ENCODE measurements at regions not wholly inside any gene's neighbourhood (a gene's known extent, or its start where the extent isn't known, plus 50 kb on each side); places are given as distances from the start of the nearest gene placed in this dataset.
"Not testable (repeated sequence)": the region's sequence is repeated elsewhere in the genome, so short reads cannot be mapped to it uniquely, and the experiment has no call there.

DNA sequence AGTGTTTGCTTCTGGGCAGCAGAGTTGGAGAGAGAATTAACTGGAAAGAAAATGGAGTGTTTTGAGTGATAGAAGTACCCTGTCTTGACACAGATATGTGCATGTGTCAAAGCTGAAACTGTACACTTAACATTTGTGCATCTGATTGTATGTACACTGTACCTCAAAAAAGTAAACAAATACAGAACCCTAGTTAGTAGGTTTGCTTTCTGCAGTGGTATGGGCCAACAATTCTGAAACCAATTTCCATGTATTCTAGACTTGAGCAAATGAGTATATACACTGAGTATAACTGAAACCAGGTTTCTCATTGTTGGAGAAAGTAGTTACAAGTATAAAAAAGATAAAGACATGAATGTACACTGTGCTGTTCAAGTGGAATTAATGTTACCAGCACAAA, 52.4 kb downstream of the ELAPOR2 start:
- DNase-seq, result no peak

DNA sequence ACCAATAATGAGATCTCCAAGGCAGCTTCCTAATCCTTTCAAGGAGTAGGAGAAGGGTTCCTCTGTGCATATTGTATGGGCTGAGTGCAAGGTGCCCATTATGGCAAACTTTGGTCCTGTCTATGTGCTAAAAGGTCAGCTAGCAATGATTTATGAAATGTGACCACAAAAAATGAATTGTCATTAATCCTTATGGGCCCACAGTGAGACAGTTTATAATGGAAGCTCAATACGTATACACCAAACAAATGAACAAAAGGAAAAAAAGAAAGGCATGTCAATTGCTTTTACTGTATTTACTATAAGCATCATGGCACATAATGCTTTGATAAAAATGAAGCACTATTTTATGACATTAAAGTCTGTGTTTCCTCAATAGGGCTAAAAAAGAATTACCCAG, 54.5 kb downstream of the ELAPOR2 start:
- DNase-seq, result no peak

DNA sequence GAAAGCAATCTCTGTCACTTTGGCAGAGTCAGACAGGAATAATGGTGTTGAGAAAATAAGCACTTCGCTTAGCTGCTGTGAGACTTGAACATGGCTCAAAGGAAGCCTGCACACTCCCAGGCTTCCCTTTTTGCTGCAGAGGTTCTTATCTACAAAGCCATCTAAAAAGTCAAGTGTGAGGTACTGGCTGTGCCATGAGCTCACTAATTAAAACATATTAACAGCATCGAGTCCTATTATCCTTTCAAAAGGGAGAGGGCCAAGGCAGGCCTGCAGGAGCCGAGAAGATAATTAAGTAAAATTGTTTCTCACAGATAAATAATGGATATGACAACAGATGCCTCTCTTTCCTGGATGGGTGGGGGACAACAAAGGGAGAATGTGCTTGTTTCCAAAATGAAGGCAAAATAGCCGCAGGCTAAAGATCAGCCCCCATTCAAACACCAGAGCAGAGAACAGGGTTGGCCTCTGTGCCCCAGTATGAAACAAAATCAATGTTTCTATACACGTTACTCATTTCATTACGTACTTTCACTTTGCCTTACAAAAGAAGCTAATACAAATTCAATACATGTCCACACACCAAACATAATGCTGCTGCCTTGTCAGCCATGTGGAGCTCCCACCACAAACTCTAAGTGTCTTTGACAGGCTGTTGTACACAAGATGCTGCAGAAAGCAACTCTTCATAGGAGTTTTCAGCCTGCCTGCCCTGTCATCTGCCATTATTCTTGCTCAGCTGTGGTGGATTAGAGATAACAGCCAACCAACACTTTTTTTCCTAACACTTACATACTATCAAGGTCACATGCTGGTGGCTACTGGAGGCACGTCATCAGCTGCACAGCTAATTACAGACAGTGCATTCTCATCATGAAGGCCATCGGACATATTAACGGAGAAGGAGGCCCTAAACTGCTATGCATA, 55.3 kb downstream of the ELAPOR2 start:
- no peak for DNase-seq

DNA sequence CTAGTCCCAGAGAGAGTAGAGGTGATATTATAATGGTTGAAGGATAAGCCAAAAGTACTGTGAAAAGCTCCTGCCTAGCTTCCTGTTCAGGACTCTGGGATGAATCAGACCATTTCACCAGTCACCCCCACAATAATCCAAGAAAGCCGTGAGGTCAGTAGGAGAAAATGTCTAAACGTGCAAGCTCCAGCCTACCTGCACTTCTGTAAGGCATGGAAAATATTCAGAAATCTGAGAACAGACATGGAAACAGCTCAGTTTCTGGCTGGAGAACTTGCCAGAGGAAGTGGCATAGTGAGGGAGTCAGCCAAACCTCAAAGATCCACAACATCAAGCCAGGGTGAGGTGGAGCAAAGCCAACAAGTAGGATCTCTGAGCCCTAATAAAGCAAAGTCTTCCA, 58.2 kb downstream of the ELAPOR2 start:
- DNase-seq, result no peak

DNA sequence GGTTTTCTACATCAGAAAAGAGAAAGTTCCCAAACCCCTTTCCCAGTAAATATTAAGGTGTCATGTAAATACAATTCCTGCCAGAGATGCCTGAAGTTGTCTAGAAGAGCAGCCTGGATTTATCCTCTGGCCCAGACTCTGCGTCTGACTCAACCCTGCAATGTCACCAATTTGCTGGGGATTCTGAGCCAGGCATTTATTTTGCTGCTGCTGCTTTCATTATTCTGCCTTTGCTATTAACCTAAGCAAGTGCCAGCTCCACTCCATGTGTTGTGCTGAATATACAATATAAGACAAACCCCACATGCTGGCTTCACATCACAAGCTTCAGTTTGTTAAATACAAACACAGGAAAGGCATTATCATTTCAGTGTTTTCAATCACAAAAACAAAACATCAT, 59.1 kb downstream of the ELAPOR2 start:
- DNase-seq, result no peak

DNA sequence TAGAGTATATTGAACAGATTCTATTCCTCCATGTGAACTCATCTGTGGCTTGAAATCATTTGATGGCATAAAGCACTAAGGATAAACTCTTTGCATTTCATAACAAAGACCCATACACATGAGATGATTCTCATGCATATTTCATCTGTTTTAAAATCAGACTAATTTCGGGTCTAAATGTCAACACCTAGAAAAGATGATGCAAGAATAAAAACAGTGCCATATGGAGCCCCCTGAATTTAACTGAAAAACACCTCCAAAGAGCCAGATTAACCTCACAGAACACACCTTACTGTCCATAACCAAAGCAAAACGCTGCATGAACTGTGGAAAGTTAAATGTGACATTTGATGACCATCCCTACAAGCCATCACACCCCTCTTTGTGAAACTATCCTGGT, 59.7 kb downstream of the ELAPOR2 start:
- no peak for DNase-seq

DNA sequence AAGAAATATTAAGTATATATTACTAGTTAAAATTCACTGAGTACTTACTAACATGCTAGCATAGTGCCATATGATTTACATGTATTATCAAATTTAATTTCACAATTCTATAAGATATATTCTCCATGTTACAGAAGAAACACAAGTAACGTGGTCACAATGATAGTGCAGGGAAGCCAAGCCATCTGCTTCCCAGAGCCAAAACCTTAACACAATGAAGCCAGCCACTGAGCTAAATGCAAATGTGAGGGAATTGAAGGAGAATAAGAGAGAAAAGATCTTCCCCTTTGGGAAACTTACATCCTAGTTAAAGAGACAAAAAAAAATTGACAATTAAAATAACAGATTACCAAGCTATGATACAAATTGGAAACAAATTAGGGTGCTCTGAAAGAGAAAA, 63.6 kb downstream of the ELAPOR2 start:
- DNase-seq, result no peak

DNA sequence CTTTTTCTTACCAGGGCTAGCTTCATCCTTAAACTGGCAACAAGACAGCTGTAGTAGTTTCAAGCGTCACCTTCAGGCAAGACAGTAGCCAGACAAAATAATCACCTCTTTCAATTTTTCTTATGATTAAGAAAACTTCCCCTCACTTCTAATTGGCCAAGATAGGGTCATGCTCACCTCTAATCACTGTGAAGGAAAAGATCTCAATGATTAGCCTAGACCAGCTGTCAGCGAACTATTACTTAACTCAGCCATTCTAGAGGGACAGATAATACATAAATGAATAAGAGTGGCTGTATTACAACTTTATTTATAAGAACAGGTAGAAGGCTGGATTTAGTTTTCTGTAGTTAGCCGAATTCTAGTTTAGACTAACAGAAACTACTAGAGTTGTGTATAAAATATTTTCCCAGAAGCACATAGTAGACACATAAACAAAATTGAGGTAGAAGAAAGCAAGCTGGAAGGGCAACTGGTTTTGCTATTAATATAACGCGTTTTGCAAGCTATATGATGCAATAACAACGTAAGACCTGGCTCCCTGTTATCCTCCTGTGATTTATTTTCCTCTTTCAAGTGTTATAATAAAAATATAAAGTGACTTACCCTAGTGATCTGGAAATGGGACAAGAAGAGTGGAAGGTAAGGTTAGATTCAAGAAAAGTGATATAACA, 64.3 kb downstream of the ELAPOR2 start:
- DNase-seq, result no peak

DNA sequence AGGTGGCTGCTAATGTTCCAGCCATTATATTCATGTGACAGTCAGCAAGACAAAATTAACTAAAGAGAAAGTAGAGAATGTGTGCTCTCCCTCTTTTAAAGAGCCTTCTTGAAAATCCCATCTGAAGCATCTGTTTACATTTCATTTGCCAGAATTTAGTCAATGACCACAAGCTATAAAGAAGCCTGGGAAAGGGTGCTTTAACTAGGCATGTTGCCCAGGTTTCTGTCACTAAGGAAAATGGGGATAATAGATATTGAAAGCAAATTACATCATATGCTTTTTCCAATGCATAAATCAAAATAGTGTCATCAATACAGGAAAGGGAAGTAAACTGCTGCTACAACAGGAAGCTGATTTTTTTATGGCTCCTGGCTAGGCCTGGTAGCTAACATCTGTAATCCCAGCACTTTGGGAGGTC, 67.7 kb downstream of the ELAPOR2 start:
- no peak for DNase-seq

DNA sequence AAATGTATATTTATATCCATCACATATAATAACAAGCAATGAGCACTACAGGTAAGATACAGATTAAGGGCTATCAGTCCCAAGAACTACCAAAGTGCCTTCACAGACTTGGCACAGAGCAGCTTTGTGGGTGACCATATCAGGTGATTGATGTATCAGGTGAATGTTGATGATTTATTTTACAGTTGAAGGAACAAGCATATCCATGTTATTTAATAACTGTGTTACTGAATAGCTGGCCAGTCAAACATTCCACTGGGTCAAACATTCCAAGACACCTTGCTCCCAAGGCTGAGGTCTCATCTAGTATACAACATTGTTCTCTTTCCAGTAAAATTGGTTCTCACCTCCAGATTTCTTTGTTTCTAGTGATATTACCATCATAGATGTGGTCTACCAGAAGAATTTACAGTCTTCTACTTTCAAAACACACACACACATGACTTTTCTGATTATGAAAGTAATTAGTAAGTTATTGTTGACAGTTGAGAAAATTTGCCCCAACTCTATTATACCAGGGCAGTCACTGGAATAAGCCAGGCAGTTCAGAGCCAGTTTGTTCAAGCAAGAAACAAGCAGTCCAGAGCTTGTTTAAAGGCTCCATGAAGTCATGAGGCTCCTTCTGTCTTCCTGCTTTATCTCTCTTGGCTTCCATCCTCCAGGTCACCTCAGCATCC, 68.2 kb downstream of the ELAPOR2 start:
- DNase-seq, result no peak

DNA sequence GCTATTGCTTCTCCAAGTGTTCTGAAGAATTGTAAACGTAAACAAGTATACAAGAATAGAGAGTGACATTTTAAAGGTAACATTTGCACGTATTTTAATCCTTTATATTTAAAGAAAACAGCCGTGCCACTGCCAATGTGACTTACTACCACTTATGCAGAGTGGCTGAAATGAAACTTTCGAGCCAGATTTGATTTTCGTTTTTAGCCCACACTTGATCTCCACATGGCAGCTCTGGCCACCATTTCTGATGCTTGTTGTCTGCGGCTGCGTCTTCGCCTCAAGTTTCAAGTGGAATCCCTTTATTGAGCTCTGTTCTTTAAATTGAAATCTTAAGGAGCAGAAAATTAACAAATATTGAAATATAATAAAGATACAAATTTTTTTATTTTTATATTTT, 70.0 kb downstream of the ELAPOR2 start:
- no peak for DNase-seq

DNA sequence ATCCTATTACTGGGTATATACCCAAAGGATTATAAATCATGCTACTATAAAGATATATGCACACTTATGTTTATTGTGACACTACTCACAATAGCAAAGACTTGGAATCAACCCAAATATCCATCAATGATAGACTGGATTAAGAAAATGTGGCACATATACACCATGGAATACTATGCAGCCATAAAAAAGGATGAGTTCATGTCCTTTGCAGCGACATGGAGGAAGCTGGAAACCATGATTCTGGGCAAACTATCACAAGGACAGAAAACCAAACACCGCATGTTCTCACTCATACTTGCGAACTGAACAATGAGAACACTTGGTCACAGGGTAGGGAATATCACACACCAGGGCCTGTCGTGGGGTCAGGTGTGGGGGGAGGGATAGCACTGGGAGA, 71.6 kb downstream of the ELAPOR2 start:
- not testable (repeated sequence) for DNase-seq

DNA sequence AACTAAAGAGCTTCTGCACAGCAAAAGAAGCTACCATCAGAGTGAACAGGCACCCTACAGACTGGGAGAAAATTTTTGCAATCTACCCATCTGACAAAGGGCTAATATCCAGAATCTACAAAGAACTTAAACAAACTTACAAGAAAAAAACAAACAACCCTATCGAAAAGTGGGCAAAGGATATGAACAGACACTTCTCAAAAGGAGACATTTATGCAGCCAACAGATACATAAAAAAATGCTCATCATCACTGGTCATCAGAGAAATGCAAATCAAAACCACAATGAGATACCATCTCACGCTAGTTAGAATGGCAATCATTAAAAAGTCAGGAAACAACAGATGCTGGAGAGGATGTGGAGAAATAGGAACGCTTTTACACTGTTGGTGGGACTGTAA, 72.1 kb downstream of the ELAPOR2 start:
- not testable (repeated sequence) for DNase-seq

DNA sequence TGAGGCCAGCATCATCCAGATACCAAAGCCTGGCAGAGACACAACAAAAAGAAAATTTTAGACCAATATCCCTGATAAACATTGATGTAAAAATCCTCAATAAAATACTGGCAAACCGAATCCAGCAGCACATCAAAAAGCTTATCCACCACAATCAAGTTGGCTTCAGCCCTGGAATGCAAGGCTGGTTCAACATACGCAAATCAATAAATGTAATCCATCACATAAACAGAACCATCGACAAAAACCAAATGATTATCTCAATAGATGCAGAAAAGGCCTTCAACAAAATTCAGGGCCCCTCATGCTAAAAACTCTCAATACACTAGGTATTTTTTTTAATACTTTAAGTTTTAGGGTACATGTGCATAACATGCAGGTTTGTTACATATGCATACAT, 74.1 kb downstream of the ELAPOR2 start:
- not testable (repeated sequence) for DNase-seq

DNA sequence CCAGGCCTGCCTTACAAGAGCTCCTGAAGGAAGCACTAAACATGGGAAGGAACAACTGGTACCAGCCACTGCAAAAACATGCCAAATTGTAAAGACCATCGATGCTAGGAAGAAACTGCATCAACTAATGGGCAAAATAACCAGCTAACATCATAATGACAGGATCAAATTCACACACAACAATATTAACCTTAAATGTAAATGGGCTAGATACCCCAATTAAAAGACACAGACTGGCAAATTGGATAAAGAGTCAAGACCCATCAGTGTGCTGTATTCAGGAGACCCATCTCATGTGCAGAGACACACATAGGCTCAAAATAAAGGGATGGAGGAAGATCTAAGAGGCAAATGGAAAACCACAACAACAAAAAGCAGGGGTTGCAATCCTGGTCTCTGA, 75.8 kb downstream of the ELAPOR2 start:
- DNase-seq, result not testable (repeated sequence)

DNA sequence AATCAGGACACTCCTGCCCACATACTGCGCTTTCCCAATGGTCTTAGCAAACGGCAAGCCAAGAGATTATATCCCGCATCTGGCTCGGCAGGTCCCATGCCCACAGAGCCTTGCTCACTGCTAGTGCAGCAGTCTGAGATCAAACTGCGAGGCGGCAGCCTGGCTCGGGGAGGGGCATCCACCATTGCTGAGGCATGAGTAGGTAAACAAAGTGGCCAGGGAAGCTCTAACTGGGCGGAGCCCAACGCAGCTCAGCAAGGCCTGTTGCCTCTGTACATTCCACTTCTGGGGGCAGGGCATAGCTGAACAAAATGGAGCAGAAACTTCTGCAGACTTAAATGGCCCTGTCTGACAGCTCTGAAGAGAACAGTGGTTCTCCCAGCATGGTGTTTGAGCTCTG, 77.5 kb downstream of the ELAPOR2 start:
- DNase-seq, result not testable (repeated sequence)

DNA sequence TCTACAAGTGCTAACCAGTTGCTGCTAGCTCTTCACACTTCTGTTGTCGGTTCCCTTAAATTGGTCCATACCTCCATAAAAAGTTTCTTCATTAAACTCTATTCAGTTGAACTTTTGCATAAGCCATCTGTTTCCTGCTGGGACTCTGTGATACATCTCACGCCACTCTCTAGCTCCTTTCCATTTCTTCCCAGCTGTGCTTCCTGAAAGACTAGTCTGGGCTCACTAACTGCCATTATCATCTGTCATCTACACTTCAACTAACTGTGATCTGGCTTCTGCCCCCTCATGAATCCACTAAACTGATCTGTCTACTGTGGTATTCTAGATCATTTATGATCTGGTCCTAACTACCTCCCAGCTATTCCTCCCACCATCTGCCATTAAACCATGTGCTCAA, 78.3 kb downstream of the ELAPOR2 start:
- DNase-seq, result no peak

DNA sequence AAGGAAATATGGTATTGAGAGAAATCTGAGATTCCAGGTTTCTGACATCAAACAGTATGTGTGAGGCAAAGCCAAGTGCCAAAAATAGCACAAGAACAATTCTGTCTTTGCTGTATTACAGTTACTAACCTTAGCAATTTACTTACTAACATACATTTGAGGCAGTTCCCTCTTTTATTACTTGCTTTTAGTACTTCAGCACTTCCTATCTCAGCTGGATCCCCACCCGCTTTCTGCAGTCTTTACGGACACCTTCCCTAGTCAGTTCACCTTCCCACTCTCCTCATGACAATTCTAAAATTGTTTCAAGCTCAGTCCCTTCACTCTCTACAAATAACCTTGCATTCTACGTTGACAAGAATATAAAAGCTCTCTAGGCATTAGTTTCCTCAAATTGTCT, 79.2 kb downstream of the ELAPOR2 start:
- no peak for DNase-seq

DNA sequence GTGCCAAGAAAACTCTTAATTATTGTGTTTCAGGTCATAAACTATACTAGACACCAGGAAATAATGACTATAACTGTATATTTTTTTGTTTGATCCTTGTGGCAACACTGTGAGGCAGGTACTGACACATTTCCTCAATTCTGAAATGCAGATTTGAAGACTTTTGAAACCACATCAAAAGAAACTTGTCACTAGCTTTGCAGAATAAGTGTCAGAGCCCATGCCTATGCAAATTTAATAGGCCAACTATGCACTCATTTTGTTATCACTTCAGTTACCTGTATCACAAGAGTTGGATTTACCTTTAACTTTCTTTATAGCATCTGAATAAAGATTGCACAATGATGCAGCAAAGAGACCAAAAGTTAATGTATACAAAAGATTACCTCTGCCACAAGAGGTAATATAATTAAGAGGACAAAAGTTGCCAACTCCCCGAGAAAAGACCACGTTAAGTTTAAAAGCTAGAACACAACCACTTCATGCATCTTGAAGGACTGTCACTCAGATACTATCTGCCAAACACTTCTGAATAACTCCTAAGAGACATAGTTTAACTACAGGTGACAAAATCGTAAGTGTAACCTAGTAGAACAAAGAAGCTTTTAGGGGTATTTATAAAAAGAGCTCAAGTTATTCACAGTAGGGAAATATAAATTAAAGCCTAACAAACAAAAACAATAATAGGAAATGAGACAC, 80.5 kb downstream of the ELAPOR2 start:
- peak; percentile 12 to 22 for DNase-seq

DNA sequence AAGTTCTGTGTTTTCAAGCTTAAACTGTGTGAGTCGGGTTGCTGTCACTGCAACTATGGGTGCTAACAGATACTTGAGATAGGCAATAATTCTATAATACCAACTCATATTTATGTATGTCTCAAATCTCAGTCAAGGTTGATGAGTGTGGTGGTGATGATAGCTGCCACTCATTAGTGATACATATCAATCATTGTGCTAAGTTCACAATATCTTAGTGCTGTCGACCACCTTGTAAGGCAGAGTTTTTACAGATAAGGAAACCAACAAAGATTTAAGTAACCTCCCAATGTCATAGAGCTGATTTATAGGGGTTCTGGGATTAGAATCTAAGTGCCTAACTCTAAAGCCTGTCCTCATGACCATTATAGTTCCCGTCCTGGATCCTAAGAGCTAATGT, 82.5 kb downstream of the ELAPOR2 start:
- no peak for DNase-seq

DNA sequence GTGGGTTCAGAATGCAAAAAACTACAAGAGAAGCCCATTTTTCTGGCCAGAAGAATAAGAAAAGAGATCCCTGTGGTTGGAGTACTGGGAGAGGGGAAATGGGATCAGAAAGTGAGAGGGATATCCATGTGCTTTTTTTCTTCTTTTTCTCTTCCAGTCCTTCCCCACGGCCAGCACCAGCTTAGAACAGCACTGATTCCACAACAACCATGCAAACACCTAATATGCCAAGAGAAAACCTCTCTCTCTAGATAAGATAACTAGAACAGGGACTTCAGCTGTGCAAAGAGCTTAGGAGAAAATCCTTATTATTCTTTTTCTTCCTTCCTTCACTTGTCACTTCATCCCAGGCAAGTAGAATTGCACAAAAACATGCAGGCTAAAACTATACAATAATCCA, 83.5 kb downstream of the ELAPOR2 start:
- DNase-seq, result no peak

DNA sequence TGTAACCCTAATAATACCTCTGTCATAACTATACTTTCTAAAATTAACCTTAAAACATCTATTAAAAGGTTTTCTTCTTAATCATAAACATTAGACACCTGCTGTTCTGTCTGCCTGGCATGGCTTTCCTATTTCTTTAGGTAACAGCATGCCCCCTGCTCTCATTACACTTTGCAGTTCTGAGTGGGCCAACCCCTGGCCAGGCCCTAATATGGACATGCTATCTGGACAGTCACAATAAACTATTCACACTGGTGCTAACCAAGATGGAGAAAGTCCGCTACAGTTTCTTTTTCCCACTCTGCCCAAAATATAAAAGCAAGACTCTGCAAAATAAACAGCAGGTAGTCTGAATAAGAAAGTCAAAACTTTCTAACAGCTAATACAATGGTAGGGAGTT, 84.0 kb downstream of the ELAPOR2 start:
- DNase-seq, result no peak

DNA sequence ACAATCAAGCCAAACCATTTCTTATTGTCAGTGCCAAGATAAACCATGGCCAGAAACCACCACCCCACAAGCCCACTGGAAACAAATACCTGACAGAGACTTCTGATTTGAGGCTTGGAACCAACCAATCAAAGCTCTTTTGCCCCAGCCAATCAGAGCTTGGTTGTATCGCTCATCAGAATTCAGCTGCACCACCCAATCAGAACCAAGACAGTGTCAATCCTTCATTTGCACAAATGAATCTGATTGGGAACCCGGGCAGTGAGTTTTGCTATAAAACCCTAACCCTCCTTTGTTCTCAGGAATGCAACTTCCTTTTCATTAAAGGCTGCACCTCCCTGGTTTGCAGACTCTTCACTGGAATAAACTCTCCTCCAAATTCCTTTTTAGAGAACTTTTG, 87.4 kb downstream of the ELAPOR2 start:
- no peak for DNase-seq

All from activated CD4-positive, alpha-beta T cell treated with anti-CD3 and anti-CD28 coated beads for 4 hours (primary cell).